Cardiac muscle cell (in vitro differentiated cells and primary cell): ENCODE measurements at regions not wholly inside any gene's neighbourhood (a gene's known extent, or its start where the extent isn't known, plus 50 kb on each side); places are given as distances from the start of the nearest gene placed in this dataset.

Experiments used
- DNase-seq, 2 donors: peaks; one replicate each; pipeline versions ENCODE4 v3.0.0 to v3.0.0-alpha.2; 2010 to 2017; ENCODE audit warnings: low read depth in 1 of 2, low spot score in 1 of 2
- H3K27ac ChIP-seq: fragments of 200-600 bp; sonication (generic); 2 replicates; pipeline ENCODE4 v1.5.1; 2016
- H3K27me3 ChIP-seq: fragments of 200-600 bp; sonication (generic); 2 replicates; pipeline ENCODE4 v1.6.0; 2016; ENCODE audit warnings: control low read depth
- H3K36me3 ChIP-seq: fragments of 200-600 bp; sonication (generic); 2 replicates; pipeline ENCODE4 v1.5.1; 2016; ENCODE audit warnings: control low read depth
- H3K4me1 ChIP-seq: fragments of 200-600 bp; sonication (generic); 2 replicates; pipeline ENCODE4 v1.8.1; 2017; ENCODE audit warnings: low read depth, mild to moderate bottlenecking, mixed run types
- H3K4me3 ChIP-seq: fragments of 200-600 bp; sonication (generic); 2 replicates; pipeline ENCODE4 v1.5.1; 2016; ENCODE audit warnings: mild to moderate bottlenecking
- H3K9me3 ChIP-seq: fragments of 200-600 bp; sonication (generic); 2 replicates; pipeline ENCODE4 v1.5.1; 2017; ENCODE audit warnings: low read depth, mild to moderate bottlenecking, control low read depth
- CTCF ChIP-seq: IDR thresholded peaks from 2 replicates; pipeline ENCODE4 v1.5.1; 2012; ENCODE audit warnings: low read depth, mild to moderate bottlenecking, low read length

- no peak for DNase-seq
- Histone ChIP-seq H3K4me1 (no peaks in the 10 kb centered on the region), H3K4me3 (no peak overlapping the region), H3K27ac (no peak overlapping the region), H3K9me3 (no peaks in the 10 kb centered on the region), H3K27me3 (no peaks in the 10 kb centered on the region), H3K36me3 (no peaks in the 10 kb centered on the region)
- TF ChIP-seq CTCF = no peak
These were observed 286.0 kb downstream of the ZEB2 start for GRCh38 chr2:144233733-144234541.

DNA sequence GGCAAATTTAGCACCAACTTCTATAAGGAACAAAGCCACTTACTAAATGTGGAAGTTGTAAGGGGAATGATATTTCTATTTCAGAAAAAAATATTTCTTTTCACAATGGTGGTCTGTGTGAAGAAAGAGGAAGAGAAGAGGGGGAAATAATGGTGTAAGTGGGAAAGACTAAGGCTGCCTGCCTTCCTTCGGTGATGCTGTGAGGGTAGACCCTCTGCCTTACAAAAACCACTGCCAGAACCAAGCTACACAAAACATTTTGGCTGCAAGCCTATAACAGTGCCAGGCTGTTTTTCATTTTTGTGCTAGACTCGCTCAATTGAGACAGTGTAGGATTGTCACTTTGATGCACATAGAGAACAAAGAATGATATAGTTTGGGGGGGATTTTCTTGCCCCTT lies 286.6 kb downstream of the ZEB2 start:
- no peak for DNase-seq
- H3K4me3 ChIP-seq = no peak overlapping the region
- H3K27ac ChIP-seq = no peak overlapping the region
- H3K4me1 ChIP-seq = no peaks in the 10 kb centered on the region
- no peaks in the 10 kb centered on the region for H3K36me3 ChIP-seq
- no peaks in the 10 kb centered on the region for H3K9me3 ChIP-seq
- TF ChIP-seq CTCF = no peak
- no peaks in the 10 kb centered on the region for H3K27me3 ChIP-seq

- peak in 1 of 2 donors; percentile 26 for DNase-seq
- H3K27me3 ChIP-seq = no peaks in the 10 kb centered on the region
- H3K36me3 ChIP-seq = no peaks in the 10 kb centered on the region
- no peak overlapping the region for H3K4me3 ChIP-seq
- no peaks in the 10 kb centered on the region for H3K9me3 ChIP-seq
- no peak for TF ChIP-seq CTCF
- H3K4me1 ChIP-seq = no peaks in the 10 kb centered on the region
- H3K27ac ChIP-seq = no peak overlapping the region
These were observed 289.4 kb downstream of the ZEB2 start for GRCh38 chr2:144230448-144231085.

GRCh38 chr2:144230033-144230432 lies 289.9 kb downstream of the ZEB2 start:
- H3K4me3 ChIP-seq = no peak overlapping the region
- no peak for TF ChIP-seq CTCF
- DNase-seq = no peak

GRCh38 chr2:144229296-144229695 lies 290.6 kb downstream of the ZEB2 start:
- Histone ChIP-seq H3K9me3 (no peaks in the 10 kb centered on the region), H3K27me3 (no peaks in the 10 kb centered on the region), H3K27ac (no peak overlapping the region), H3K36me3 (no peaks in the 10 kb centered on the region), H3K4me3 (no peak overlapping the region), H3K4me1 (no peaks in the 10 kb centered on the region)
- no peak for TF ChIP-seq CTCF
- no peak for DNase-seq

More at GRCh38 chr2:144230033-144230432, 289.9 kb downstream of the ZEB2 start:
- Histone ChIP-seq H3K9me3 (no peaks in the 10 kb centered on the region), H3K27ac (no peak overlapping the region), H3K36me3 (no peaks in the 10 kb centered on the region), H3K4me1 (no peaks in the 10 kb centered on the region), H3K27me3 (no peaks in the 10 kb centered on the region)
